CD4-positive, alpha-beta T cell treated with Interleukin-12 subunit alpha and Interleukin-12 subunit beta, for 1 hour (primary cell): ENCODE measurements at regions not wholly inside any gene's neighbourhood (a gene's known extent, or its start where the extent isn't known, plus 50 kb on each side); places are given as distances from the start of the nearest gene placed in this dataset.
"Not testable (repeated sequence)": the region's sequence is repeated elsewhere in the genome, so short reads cannot be mapped to it uniquely, and the experiment has no call there.

Source experiments
- DNase-seq: peaks from one replicate; pipeline ENCODE4 v3.0.0-alpha.2; 2020

- DNase-seq: not testable (repeated sequence)
Measured at GRCh38 chr16:21536740-21537139, 62.6 kb upstream of the METTL9 start.

DNA sequence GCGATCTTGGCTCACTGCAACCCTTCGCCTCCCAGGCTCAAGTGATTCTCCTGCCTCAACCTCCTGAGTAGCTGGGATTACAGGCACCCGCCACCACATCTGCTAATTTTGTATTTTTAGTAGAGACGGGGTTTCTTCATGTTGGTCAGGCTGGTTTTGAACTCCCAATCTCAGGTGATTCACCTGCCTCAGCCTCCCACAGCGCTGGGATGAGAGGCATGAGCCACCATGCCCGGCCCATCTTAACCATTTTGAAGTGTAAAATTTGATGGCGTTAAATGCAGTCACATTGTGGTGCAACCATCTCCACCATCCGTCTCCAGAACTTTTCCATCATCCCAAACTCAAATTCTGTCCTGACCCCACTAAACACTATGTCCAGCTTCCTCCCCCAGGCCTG lies 61.8 kb upstream of the METTL9 start:
- not testable (repeated sequence) for DNase-seq

DNA sequence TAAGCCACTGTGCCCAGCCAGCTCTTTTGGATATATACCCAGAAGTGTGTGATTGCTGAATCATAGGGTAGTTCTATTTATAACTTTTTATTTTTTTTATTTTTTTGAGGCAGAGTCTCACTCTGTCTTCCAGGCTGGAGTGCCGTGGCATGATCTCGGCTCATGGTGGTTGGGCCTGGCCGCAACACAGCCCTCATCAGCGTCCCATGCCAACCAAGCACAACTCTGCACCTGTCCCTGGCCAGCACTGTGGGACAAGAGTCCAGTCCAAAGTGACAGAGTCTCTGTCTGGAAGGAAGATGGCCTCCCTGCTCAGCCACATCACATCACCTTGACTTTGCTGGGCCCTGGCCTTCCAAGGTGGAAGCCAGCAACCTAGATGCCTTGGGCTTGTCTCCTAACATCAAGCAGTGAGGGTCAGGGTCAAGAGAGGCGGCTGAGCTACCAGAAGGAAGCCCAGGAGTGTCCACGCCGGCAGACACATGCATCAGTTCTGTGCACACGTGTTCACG lies 60.2 kb upstream of the METTL9 start:
- DNase-seq: not testable (repeated sequence)

- DNase-seq: peak; percentile 52
Measured at GRCh38 chr16:21540770-21541433, 58.5 kb upstream of the METTL9 start.

- DNase-seq: not testable (repeated sequence)
Measured at GRCh38 chr16:21541611-21542051, 57.7 kb upstream of the METTL9 start.

DNA sequence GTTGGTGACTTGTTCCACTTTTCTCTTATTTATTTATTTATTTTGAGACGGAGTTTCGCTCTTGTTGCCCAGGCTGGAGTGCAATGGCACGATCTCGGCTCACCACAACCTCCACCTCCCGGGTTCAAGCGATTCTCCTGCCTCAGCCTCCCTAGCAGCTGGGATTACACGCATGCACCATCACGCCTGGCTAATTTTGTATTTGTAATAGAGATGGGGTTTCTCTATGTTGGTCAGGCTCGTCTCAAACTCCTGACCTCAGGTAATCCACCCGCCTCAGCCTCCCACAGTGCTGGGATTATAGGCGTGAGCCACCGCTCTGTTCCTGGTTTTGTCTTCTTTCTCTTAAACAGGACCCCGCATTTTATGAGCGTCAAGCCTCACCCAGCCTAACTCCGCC lies 57.3 kb upstream of the METTL9 start:
- not testable (repeated sequence) for DNase-seq

- DNase-seq: not testable (repeated sequence)
Measured at GRCh38 chr16:21542491-21543124, 56.8 kb upstream of the METTL9 start.

DNA sequence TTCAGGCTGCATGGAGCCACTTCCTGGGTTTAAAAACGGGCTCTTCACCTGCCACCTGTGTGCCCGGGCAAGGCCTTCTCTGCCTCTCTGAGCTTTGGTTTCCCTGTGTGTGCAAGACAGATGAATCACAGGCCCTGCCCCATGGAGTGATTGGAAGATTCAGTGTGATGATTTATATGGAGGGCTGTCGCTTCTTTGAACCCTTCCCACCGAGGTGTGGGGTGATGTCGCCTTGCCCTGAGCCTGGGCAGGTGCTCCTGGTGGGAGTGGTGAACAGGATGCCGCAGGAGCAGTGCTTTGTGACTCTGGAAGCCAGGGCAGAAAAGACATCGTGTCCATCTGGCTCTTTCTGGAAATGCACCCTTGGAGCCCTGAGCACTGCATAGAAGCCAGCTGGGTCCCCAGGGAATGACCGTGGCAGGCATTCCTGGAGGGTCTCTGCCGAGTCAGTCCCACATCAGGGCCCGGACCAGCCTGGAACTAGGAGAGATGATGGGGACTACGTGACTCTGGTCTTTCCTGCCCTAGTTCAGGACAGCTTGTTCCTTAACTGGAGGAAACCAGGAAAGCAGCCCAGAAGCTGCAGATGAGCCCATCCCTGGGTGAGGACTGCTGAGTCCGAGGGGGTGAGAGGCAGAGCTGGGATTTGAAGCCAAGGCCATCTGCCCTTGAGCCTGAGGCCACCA lies 56.1 kb upstream of the METTL9 start:
- DNase-seq: not testable (repeated sequence)

GRCh38 chr16:21545664-21546326 lies 53.6 kb upstream of the METTL9 start:
- not testable (repeated sequence) for DNase-seq

- not testable (repeated sequence) for DNase-seq
Measured at GRCh38 chr16:21549396-21549795, 50.0 kb upstream of the METTL9 start.
